ENCODE measurements at regions not wholly inside any gene's neighbourhood (a gene's known extent, or its start where the extent isn't known, plus 50 kb on each side); places are given as distances from the start of the nearest gene placed in this dataset.
"Not testable (repeated sequence)": the region's sequence is repeated elsewhere in the genome, so short reads cannot be mapped to it uniquely, and the experiment has no call there.

GRCh38 chr10:30171601-30172000, 112.2 kb upstream of the JCAD start:
- H3K36me3 Mint-ChIP-seq (ENCODE audit: low read depth, unreplicated experiment) = peaks cover 4% of the 10 kb centered on the region
- TF ChIP-seq CTCF (IDR thresholded peaks at IDR 0.05; ENCODE audit: unreplicated experiment) = no peak
- H3K9me3 Mint-ChIP-seq (ENCODE audit: unreplicated experiment) = no peaks in the 10 kb centered on the region
- H3K27ac Mint-ChIP-seq (ENCODE audit: unreplicated experiment) = no peak overlapping the region
- H3K4me3 Mint-ChIP-seq (ENCODE audit: unreplicated experiment) = no peak overlapping the region
- H3K27me3 Mint-ChIP-seq (ENCODE audit: unreplicated experiment) = peaks cover 3% of the 10 kb centered on the region
- DNase-seq (ENCODE audit: low spot score) = no peak
- H3K4me1 Mint-ChIP-seq (ENCODE audit: unreplicated experiment) = no peaks in the 10 kb centered on the region

GRCh38 chr10:30170814-30171213, 111.4 kb upstream of the JCAD start:
- no peak for TF ChIP-seq CTCF (IDR thresholded peaks at IDR 0.05; ENCODE audit: unreplicated experiment)
- Mint-ChIP-seq H3K36me3 (ENCODE audit: low read depth, unreplicated experiment) (peaks cover 4% of the 10 kb centered on the region), H3K4me3 (ENCODE audit: unreplicated experiment) (no peak overlapping the region), H3K27me3 (ENCODE audit: unreplicated experiment) (peaks cover 3% of the 10 kb centered on the region), H3K4me1 (ENCODE audit: unreplicated experiment) (no peaks in the 10 kb centered on the region), H3K9me3 (ENCODE audit: unreplicated experiment) (no peaks in the 10 kb centered on the region), H3K27ac (ENCODE audit: unreplicated experiment) (no peak overlapping the region)
- no peak for DNase-seq (ENCODE audit: low spot score)

- no peaks in the 10 kb centered on the region for H3K4me1 Mint-ChIP-seq (ENCODE audit: unreplicated experiment)
- H3K27ac Mint-ChIP-seq (ENCODE audit: unreplicated experiment) = no peak overlapping the region
- H3K9me3 Mint-ChIP-seq (ENCODE audit: unreplicated experiment) = no peaks in the 10 kb centered on the region
- H3K36me3 Mint-ChIP-seq (ENCODE audit: low read depth, unreplicated experiment) = peaks cover 4% of the 10 kb centered on the region
- no peak for DNase-seq (ENCODE audit: low spot score)
- TF ChIP-seq CTCF (IDR thresholded peaks at IDR 0.05; ENCODE audit: unreplicated experiment) = no peak
- no peak overlapping the region for H3K4me3 Mint-ChIP-seq (ENCODE audit: unreplicated experiment)
- H3K27me3 Mint-ChIP-seq (ENCODE audit: unreplicated experiment) = peaks cover 3% of the 10 kb centered on the region
These were observed 110.8 kb upstream of the JCAD start for GRCh38 chr10:30170146-30170545.

- TF ChIP-seq CTCF (IDR thresholded peaks at IDR 0.05; ENCODE audit: unreplicated experiment) = no peak
- Mint-ChIP-seq H3K36me3 (ENCODE audit: low read depth, unreplicated experiment) (peaks cover 4% of the 10 kb centered on the region), H3K4me3 (ENCODE audit: unreplicated experiment) (no peak overlapping the region), H3K27me3 (ENCODE audit: unreplicated experiment) (peaks cover 2% of the 10 kb centered on the region), H3K9me3 (ENCODE audit: unreplicated experiment) (no peaks in the 10 kb centered on the region), H3K27ac (ENCODE audit: unreplicated experiment) (no peak overlapping the region), H3K4me1 (ENCODE audit: unreplicated experiment) (no peaks in the 10 kb centered on the region)
- no peak for DNase-seq (ENCODE audit: low spot score)
These were observed 110.0 kb upstream of the JCAD start for GRCh38 chr10:30169342-30169741.

- no peak for TF ChIP-seq CTCF (IDR thresholded peaks at IDR 0.05; ENCODE audit: unreplicated experiment)
- H3K27ac Mint-ChIP-seq (ENCODE audit: unreplicated experiment) = no peak overlapping the region
- DNase-seq (ENCODE audit: low spot score) = no peak
- no peaks in the 10 kb centered on the region for H3K4me1 Mint-ChIP-seq (ENCODE audit: unreplicated experiment)
- H3K4me3 Mint-ChIP-seq (ENCODE audit: unreplicated experiment) = no peak overlapping the region
- H3K36me3 Mint-ChIP-seq (ENCODE audit: low read depth, unreplicated experiment) = peaks cover 4% of the 10 kb centered on the region
- H3K27me3 Mint-ChIP-seq (ENCODE audit: unreplicated experiment) = peaks cover 2% of the 10 kb centered on the region
- no peaks in the 10 kb centered on the region for H3K9me3 Mint-ChIP-seq (ENCODE audit: unreplicated experiment)
These were observed 107.5 kb upstream of the JCAD start for GRCh38 chr10:30166929-30167328.

GRCh38 chr10:30163410-30163809, 104.0 kb upstream of the JCAD start:
- not testable (repeated sequence) for H3K27me3 Mint-ChIP-seq (ENCODE audit: unreplicated experiment); H3K9me3 Mint-ChIP-seq (ENCODE audit: unreplicated experiment); H3K36me3 Mint-ChIP-seq (ENCODE audit: low read depth, unreplicated experiment); H3K4me3 Mint-ChIP-seq (ENCODE audit: unreplicated experiment); H3K27ac Mint-ChIP-seq (ENCODE audit: unreplicated experiment); DNase-seq (ENCODE audit: low spot score)
- peaks cover 12% of the 10 kb centered on the region for H3K4me1 Mint-ChIP-seq (ENCODE audit: unreplicated experiment)

- DNase-seq (ENCODE audit: low spot score); H3K36me3 Mint-ChIP-seq (ENCODE audit: low read depth, unreplicated experiment); H3K9me3 Mint-ChIP-seq (ENCODE audit: unreplicated experiment); H3K4me3 Mint-ChIP-seq (ENCODE audit: unreplicated experiment); H3K27me3 Mint-ChIP-seq (ENCODE audit: unreplicated experiment); H3K27ac Mint-ChIP-seq (ENCODE audit: unreplicated experiment): not testable (repeated sequence)
- H3K4me1 Mint-ChIP-seq (ENCODE audit: unreplicated experiment) = peaks cover 14% of the 10 kb centered on the region
These were observed 103.4 kb upstream of the JCAD start for GRCh38 chr10:30162796-30163195.

Measured in endothelial cell (in vitro differentiated cells).